Activated T-helper 1 cell treated with Interleukin-2 at 50 U/mL for 16 hours (primary cell): ENCODE measurements at regions not wholly inside any gene's neighbourhood (a gene's known extent, or its start where the extent isn't known, plus 50 kb on each side); places are given as distances from the start of the nearest gene placed in this dataset.

Source experiments
- DNase-seq: peaks from one replicate; pipeline ENCODE4 v3.0.0-alpha.2; 2020; ENCODE audit warnings: low read depth

DNA sequence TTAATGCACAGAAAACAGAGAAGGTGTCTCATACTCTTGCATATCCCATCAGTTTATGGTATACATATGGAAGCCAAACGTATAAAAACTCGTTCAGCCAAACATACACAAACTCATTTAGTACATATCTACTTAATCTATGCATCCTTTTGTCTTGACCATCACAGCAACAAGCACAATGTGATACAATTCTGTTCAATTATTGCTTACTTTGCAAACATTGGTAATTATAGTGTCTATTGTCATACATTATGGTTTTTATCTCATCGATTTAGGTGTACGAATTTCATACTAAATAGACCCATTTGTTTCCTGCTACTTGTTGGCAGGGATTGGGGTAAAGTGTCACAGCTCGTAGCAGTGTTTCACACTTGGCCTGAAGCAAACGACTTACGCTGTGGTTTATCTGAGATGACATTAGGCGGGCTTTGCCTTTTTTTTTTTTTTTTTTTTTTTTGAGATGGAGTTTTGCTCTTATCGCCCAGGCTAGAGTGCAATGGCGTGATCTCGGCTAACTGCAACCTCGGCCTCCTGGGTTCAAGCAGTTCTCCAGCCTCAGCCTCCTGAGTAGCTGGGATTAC lies 425.9 kb upstream of the JARID2 start:
- DNase-seq, result no peak

DNA sequence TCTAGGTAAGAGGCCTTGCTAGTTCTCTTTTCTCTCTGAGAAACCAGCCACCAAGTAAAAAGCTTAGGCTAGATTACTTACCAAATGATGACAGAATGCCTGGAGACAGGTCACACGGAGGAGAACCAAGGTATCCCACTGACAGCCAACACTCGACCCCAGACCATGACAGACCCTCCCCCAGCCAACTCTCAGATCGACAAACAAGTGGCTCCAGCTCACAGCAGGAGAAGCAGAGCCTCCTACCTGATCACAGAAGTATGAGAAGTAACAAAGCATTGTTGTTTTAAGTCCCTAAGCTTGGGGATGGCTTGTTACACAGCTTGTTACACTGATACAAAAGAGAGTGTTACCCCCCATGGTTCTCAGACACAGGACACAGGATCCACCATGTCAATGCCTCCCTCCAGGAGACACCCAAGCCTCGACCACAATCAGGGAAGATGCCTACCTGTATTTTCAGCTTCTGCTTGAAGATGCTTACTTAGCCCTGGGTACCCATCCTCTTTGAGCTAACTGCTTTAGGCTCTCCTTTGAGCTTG lies 423.8 kb upstream of the JARID2 start:
- no peak for DNase-seq

GRCh38 chr6:14822679-14823078 lies 423.2 kb upstream of the JARID2 start:
- DNase-seq, result no peak

DNA sequence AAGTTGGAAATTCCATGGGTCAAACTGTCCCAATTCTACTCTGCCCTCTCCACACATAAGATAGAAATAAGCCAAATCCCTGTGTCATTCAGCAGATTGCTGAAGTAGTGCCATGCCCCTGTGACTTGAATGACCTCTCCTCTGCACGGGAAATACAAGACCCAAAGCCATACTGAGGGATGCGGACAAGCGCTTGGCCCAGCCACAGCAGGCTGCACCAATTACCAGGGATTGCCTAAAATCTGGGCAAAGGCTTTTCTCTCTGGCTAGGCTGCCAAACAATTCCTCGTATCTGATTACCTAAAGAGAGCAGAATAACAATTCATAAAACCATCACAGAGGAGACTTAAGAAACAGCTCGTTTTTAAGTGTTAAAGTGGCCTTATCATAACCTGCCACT lies 421.8 kb upstream of the JARID2 start:
- DNase-seq, result no peak

DNA sequence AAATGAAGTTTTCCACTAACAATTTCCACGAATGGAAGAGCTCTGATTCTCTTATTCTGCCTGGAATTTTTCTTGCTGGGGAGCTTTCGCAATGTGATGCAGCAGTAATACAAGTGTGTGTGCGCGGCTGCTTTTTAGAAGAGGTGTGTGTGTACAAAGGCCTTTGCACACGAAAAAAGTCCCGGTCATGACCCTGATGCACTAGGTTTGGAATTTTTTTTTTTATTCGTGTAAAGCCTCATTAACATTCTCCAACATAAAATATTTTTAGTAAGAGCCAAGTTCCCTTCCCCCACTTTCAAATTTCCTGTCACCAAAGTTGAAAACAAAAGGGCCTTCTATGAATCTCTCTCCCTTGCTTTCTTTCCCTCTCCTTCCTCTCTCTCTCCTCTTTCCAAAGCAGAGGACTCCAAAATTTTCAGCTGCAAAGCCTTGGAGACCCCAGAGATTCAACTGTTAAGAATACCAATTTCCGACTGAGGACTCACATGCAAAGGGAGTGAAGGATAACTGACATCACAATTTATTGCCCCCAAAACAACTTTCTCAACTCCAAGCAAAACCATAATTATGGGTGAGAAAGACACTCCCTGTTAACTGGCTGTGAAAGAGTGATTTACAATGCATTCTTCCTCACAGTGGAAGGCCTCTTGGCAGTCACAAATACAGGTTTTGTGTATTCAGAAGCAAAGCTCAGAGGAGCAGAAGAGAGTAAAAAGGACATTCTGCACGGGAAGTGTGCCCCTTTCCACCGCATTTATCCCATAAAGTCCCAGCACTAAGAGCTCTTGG lies 421.2 kb upstream of the JARID2 start:
- DNase-seq, result no peak

DNA sequence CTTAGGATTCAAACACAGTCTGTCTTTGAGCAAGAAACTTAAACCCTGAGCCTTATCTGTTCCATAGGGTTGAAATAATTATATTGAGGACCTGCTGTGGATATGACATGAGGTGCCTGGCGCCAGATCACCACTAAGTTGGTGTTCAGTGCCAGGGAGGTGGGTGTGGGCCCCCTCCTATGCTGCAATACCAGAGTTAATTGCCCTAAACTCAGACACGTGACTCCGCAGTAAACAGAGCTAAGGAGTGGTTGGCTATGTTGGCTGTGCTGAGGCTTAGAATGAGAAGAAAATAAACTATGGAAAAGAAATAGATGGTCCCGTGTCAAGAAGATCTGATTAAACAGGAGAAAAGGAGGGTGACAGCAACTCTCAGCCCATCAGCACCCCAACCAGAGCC lies 419.4 kb upstream of the JARID2 start:
- DNase-seq, result no peak

GRCh38 chr6:14827354-14827753 lies 418.5 kb upstream of the JARID2 start:
- no peak for DNase-seq

- no peak for DNase-seq
These were observed 417.7 kb upstream of the JARID2 start for GRCh38 chr6:14828201-14828611.

DNA sequence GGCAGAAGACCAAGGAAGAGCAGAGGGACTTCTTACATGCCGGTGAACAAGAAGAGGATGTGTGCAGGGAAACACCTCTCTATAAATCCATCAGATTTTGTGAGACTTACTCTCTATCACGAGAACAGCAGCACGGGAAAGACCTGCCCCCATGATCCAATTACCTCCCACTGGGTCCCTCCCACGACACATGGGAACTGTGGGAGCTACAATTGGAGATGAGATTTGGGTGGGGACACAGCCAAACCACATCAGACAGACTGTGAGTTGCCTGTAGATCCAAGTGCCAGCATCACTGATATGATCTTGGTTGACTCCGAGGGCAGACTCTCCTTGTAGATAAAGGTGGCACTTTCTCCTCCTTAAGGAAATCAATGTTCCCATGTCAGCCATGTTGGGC lies 414.8 kb upstream of the JARID2 start:
- DNase-seq, result no peak

DNA sequence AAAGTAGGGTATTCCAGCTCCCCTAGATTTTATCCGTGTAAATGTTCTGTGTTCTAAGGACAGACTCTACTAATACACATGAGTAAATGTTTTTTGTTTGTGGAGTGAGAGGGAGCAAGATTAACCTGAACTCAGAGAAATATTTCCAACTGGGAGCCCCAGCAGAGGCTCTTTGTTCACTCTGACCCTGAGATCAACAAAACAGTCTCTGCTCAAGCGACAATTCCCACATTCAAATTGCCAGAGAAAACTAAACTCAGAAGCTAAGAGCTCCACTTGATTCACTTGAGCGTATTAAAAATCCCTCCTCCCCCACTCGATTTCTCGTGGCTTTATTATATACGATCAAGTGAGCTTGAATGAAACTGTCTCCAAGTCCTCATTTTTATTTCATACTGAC lies 413.9 kb upstream of the JARID2 start:
- no peak for DNase-seq

GRCh38 chr6:14832427-14832826 lies 413.4 kb upstream of the JARID2 start:
- no peak for DNase-seq

DNA sequence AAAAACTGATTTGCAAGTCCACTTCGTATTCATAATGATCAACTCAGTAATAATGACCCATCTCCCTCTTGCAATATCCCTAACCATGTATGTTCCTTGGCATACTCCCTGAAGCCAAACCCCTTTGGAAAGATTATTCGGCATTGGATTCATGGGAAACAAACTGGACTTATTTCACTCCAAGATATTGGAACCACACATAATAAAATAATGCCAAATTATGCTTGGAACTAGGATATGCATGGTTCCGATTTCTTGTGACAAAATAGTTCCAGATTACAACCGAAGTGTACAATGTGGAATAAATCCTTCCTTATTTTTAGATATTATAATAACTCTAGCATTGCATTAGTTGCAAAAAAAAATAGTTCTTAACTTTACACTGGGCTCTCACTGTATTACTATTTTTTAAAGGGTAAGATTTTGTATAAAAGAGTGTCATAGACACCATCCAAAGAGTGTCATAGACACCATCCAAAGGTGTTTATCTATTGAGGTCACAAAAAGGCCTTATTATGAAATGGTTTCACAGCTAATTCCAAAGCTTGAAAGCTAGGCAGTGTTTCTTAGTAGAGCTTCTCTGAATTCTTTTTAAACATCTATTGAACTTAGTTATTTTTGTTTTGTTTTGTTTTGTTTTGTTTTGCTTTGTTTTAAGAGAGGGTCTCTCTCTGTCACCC lies 410.9 kb upstream of the JARID2 start:
- no peak for DNase-seq

DNA sequence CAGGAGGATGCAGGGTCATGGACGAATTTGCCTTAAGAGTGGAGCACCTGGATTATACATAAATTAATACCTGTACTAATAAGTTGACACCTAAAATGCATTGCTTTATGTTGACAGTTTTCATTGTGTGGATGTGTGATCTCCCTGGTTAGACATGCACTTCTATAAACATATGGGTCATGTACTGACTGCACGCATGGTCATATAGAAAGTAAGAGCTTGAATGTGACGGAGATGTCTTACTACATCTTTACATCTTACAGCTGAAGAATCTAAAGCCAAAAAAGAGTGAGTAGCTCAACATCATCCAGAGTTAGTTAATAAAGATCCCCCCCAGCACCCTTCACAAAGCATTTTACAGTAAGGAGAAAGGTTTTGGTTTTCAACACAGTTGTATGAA lies 408.4 kb upstream of the JARID2 start:
- no peak for DNase-seq

- no peak for DNase-seq
These were observed 407.7 kb upstream of the JARID2 start for GRCh38 chr6:14838133-14838583.

DNA sequence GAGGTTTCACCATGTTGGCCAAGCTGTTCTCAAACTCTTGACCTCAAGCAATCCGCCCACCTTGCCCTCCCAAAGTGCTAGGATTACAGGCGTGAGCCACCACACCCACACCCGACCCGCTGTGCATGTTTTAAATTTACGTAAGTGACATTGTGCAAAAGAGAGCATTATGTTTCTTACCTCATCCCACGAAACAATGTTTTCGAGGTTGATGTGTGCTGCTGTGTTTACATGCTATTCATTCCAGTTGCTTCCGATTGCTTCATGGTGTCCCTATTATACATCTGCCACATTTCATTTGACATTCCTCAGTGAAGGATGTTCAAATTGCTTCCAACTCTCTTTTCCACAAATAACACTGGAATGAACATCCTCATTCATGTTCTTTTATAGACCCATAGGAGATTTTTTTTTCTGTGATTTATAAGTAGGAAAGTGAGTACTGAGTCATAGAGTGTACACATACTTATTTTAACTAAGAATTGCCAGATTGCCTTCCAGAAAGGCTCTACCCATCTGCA lies 403.9 kb upstream of the JARID2 start:
- no peak for DNase-seq

DNA sequence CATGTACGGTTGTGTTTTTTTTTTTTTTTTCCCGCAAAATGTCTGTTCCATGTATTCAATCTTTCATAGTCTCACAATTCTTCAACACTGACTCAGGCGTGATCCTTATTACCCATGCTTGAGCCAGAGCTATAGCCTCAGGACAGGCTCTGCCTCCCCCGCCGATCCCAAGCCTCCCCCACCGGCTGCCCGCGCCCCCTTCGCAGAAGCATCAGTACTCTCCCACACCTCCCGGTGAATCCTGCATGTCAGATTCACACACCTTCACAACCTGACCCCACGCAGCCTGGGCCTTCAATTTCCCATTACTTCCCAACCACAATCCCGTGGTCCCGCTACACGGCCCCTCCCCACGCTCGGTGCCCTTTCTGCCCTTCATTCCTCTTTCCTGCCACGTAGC lies 401.5 kb upstream of the JARID2 start:
- DNase-seq, result no peak

DNA sequence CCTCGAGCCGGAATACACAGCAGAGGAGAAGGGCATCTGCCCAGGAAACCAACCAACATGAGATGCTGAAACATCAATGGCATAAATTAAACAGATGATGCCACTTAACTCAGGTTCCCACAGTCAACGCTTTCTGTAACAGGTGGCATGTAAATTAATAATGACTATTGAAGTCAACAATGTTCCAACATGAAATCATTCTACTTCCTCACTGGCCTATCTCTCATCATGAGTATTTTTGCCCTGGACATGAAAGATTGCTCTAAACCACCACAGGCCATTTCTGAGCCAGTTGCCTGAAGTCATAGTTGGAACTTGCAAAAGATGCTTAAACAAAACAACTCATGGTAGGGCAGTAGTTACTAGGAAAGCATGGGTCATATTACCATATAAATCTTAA lies 397.9 kb upstream of the JARID2 start:
- no peak for DNase-seq

GRCh38 chr6:14849185-14849584 lies 396.7 kb upstream of the JARID2 start:
- no peak for DNase-seq

DNA sequence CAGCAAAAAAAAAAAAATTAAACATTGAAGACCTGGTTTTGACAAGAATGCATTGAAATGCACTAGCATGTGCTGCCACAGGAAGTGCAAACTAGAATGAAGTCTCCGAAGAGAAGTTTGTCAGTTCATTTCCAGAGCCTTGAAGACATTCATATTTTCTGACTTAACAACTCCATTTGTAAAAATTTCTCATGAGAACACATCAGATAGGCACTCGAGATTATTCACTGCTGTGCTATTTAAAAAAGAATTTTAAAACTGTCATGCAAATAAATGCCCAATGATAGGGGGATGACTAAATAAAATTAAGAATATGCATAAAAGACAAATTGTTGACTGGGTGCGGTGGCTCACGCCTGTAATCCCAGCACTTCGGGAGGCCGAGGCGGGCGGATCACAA lies 394.6 kb upstream of the JARID2 start:
- no peak for DNase-seq

DNA sequence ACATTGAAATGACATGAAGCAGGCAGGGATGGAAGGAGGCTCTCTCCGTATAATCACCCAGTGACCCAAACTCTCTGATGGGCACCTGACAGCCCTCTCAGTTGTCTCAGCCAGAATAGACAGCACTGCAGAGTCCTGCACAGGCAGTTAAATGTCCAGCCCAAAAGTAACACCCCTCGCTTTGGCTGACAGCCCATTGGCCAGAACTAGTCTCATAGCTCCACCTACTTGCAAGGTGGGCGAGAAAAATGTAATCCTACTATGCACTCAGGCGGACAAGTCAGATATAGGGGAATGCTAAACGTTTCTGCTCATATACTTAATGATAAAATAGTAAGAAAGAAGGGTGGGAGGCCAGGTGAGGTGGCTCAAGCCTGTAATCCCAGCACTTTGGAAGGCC lies 393.5 kb upstream of the JARID2 start:
- DNase-seq, result no peak

GRCh38 chr6:14856177-14856576 lies 389.7 kb upstream of the JARID2 start:
- DNase-seq, result no peak

DNA sequence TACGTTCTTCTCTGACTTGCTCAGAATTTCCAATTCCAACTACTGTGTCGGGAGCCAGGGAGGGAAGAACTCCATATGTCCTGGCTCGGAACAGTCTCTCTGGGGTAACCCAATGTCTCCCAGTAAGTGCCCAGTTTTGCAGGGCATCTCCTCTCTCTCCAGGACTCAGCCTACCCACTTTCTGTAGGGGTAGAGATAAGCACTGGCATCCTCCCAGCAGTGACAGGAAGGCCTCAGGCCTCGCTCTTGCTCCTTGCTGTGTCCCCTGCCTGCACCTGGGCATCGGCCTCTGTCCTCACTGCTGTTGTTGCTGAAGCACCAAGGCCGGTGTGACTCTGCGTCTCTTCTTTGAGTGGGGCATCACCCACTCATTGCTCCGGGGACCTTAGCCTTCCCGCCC lies 388.9 kb upstream of the JARID2 start:
- DNase-seq, result no peak

GRCh38 chr6:14857501-14857900 lies 388.4 kb upstream of the JARID2 start:
- peak; percentile 38 for DNase-seq
